WTC11 (cell line): ENCODE measurements at regions not wholly inside any gene's neighbourhood (a gene's known extent, or its start where the extent isn't known, plus 50 kb on each side); places are given as distances from the start of the nearest gene placed in this dataset.
"Not testable (repeated sequence)": the region's sequence is repeated elsewhere in the genome, so short reads cannot be mapped to it uniquely, and the experiment has no call there.

ENCODE experiments used
- ATAC-seq: fragments of 200-7000 bp; cut with Tn5 transposase; 2 replicates; pipeline ENCODE4 v1.10.0; 2021; ENCODE audit warnings: mild to moderate bottlenecking, moderate library complexity
- CTCF ChIA-PET: fragments of 300-600 bp; sonication (Branson Sonifier 250); formaldehyde crosslinking; loops from one replicate; lab custom pipeline; 2021; ENCODE audit warnings: antibody characterized with exemption; lab: Charles Lee
- POLR2A ChIA-PET: fragments of 350-600 bp; sonication (Branson Sonifier 250); formaldehyde crosslinking; loops from one replicate; lab custom pipeline; 2021; ENCODE audit warnings: antibody characterized with exemption; lab: Charles Lee
- DNase-seq: peaks from one replicate; pipeline ENCODE4 v3.0.0; 2021; ENCODE audit warnings: low spot score
- H3K27ac Mint-ChIP-seq: 2 replicates; pipeline ENCODE4 v1.8.0; 2021; ENCODE audit warnings: mixed read lengths
- H3K27me3 Mint-ChIP-seq: 2 replicates; pipeline ENCODE4 v1.8.0; 2021; ENCODE audit warnings: low read depth, mild to moderate bottlenecking, moderate library complexity, mixed read lengths
- H3K36me3 Mint-ChIP-seq: 2 replicates; pipeline ENCODE4 v1.8.0; 2021; ENCODE audit warnings: mixed read lengths
- H3K4me1 Mint-ChIP-seq: 2 replicates; pipeline ENCODE4 v1.8.0; 2022; ENCODE audit warnings: mixed read lengths
- H3K4me3 Mint-ChIP-seq: 2 replicates; pipeline ENCODE4 v1.8.0; 2021; ENCODE audit warnings: mild to moderate bottlenecking, moderate library complexity, mixed read lengths
- H3K9me3 Mint-ChIP-seq: 2 replicates; pipeline ENCODE4 v1.8.0; 2021; ENCODE audit warnings: mixed read lengths
- CREM ChIP-seq: sonication (generic); formaldehyde crosslinking; IDR thresholded peaks from 2 replicates; pipeline ENCODE4 v1.8.1; 2022; ENCODE audit warnings: mild to moderate bottlenecking, missing genetic modification reagents, moderate library complexity
- FOXP1 ChIP-seq: sonication (generic); formaldehyde crosslinking; IDR thresholded peaks from 2 replicates; pipeline ENCODE4 v1.8.0; 2022; ENCODE audit warnings: missing genetic modification reagents, mild to moderate bottlenecking, moderate library complexity, borderline replicate concordance
- IRF2 ChIP-seq: sonication (generic); formaldehyde crosslinking; IDR thresholded peaks from 2 replicates; pipeline ENCODE4 v1.8.0; 2022; ENCODE audit warnings: low read depth, missing genetic modification reagents, borderline replicate concordance
- MXD4 ChIP-seq: fragments of 250-450 bp; sonication (Bioruptor Pico); IDR thresholded peaks from 2 replicates; pipeline ENCODE4 v1.8.0; 2021; ENCODE audit warnings: mild to moderate bottlenecking, moderate library complexity, borderline replicate concordance
- NR3C1 ChIP-seq: sonication (generic); formaldehyde crosslinking; conservative IDR thresholded peaks from 2 replicates; pipeline ENCODE4 v1.8.1; 2023; ENCODE audit warnings: low read depth, mild to moderate bottlenecking, missing genetic modification reagents
- SMAD3 ChIP-seq: sonication (generic); formaldehyde crosslinking; IDR thresholded peaks from 2 replicates; pipeline ENCODE4 v1.8.0; 2022; ENCODE audit warnings: missing genetic modification reagents, mild to moderate bottlenecking, borderline replicate concordance
- SP1 ChIP-seq: sonication (generic); formaldehyde crosslinking; conservative IDR thresholded peaks from 2 replicates; pipeline ENCODE4 v1.8.1; 2022; ENCODE audit warnings: missing genetic modification reagents
- TCF7 ChIP-seq: sonication (generic); formaldehyde crosslinking; IDR thresholded peaks from 2 replicates; pipeline ENCODE4 v1.8.0; 2022; ENCODE audit warnings: mild to moderate bottlenecking, low read depth, missing genetic modification reagents, moderate library complexity
- ZNF121 ChIP-seq: sonication (generic); formaldehyde crosslinking; IDR thresholded peaks from 2 replicates; pipeline ENCODE4 v1.8.0; 2023; ENCODE audit warnings: missing genetic modification reagents
- ZNF416 ChIP-seq: fragments of 250-450 bp; sonication (Bioruptor Pico); IDR thresholded peaks from 2 replicates; pipeline ENCODE4 v1.9.0; 2021; ENCODE audit warnings: mild to moderate bottlenecking, inconsistent platforms
- ZNF425 ChIP-seq: fragments of 250-450 bp; sonication (Bioruptor Pico); conservative IDR thresholded peaks from 2 replicates; pipeline ENCODE4 v1.9.0; 2021; ENCODE audit warnings: mild to moderate bottlenecking
- ZNF532 ChIP-seq: fragments of 250-450 bp; sonication (Bioruptor Pico); IDR thresholded peaks from 2 replicates; pipeline ENCODE4 v1.9.0; 2021; ENCODE audit warnings: mild to moderate bottlenecking, borderline replicate concordance
- TF ChIP-seq, protein P1 (sequence below): fragments of 200-600 bp; IDR thresholded peaks from 2 replicates; pipeline ENCODE4 v1.8.0; 2022; ENCODE audit warnings: antibody characterized with exemption
- TF ChIP-seq, protein P2 (sequence below): fragments of 250-450 bp; sonication (Bioruptor Pico); IDR thresholded peaks from 2 replicates; pipeline ENCODE4 v2.1.2; 2022; ENCODE audit warnings: mild to moderate bottlenecking, moderate library complexity
- TF ChIP-seq, protein P3 (sequence below): sonication (generic); formaldehyde crosslinking; IDR thresholded peaks from 2 replicates; pipeline ENCODE4 v1.8.1; 2023; ENCODE audit warnings: mild to moderate bottlenecking, missing genetic modification reagents, moderate library complexity
- TF ChIP-seq, protein P4 (sequence below): fragments of 250-450 bp; sonication (Bioruptor Pico); IDR thresholded peaks from 2 replicates; pipeline ENCODE4 v1.9.0; 2021; ENCODE audit warnings: mild to moderate bottlenecking

DNA sequence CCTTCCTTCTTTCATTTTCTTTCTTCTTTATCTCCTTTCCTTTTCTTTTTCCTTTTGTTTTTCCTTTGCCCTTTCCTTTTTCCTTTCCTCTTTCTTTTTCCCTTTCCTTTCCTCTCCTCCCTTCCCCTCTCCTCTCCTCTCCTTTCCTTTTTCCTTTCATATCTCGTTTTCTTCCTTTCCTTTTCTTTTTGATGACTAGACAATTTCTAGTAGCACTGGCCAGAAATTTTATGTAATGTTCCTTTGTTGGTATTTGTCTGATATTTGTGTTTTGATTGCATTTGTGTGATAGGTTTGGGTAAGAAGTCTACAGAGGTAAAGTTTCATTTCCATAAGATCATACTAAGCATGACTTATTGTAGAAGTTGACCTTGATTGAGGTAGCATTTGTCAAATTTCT, 1722.9 kb upstream of the IGFBP7 start:
- ATAC-seq (no peak), DNase-seq (no peak)
- CTCF ChIA-PET: no interaction called here
- peaks cover 2% of the 10 kb centered on the region; the same call in 1 of the 2 replicates for H3K4me1 Mint-ChIP-seq
- no peaks in the 10 kb centered on the region for H3K27me3 Mint-ChIP-seq
- no peak for TF ChIP-seq ZNF425 (CRISPR knock-in tag)
- TF ChIP-seq NR3C1 (CRISPR knock-in tag): no peak
- TF ChIP-seq FOXP1 (CRISPR knock-in tag): no peak
- TF ChIP-seq CREM (CRISPR knock-in tag): no peak
- TF ChIP-seq, protein P1, sequence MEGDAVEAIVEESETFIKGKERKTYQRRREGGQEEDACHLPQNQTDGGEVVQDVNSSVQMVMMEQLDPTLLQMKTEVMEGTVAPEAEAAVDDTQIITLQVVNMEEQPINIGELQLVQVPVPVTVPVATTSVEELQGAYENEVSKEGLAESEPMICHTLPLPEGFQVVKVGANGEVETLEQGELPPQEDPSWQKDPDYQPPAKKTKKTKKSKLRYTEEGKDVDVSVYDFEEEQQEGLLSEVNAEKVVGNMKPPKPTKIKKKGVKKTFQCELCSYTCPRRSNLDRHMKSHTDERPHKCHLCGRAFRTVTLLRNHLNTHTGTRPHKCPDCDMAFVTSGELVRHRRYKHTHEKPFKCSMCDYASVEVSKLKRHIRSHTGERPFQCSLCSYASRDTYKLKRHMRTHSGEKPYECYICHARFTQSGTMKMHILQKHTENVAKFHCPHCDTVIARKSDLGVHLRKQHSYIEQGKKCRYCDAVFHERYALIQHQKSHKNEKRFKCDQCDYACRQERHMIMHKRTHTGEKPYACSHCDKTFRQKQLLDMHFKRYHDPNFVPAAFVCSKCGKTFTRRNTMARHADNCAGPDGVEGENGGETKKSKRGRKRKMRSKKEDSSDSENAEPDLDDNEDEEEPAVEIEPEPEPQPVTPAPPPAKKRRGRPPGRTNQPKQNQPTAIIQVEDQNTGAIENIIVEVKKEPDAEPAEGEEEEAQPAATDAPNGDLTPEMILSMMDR: no peak
- TF ChIP-seq, protein P2, sequence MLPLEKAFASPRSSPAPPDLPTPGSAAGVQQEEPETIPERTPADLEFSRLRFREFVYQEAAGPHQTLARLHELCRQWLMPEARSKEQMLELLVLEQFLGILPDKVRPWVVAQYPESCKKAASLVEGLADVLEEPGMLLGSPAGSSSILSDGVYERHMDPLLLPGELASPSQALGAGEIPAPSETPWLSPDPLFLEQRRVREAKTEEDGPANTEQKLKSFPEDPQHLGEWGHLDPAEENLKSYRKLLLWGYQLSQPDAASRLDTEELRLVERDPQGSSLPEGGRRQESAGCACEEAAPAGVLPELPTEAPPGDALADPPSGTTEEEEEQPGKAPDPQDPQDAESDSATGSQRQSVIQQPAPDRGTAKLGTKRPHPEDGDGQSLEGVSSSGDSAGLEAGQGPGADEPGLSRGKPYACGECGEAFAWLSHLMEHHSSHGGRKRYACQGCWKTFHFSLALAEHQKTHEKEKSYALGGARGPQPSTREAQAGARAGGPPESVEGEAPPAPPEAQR (CRISPR knock-in tag): no peak
- no peak for TF ChIP-seq ZNF121 (CRISPR knock-in tag)
- TF ChIP-seq, protein P3, sequence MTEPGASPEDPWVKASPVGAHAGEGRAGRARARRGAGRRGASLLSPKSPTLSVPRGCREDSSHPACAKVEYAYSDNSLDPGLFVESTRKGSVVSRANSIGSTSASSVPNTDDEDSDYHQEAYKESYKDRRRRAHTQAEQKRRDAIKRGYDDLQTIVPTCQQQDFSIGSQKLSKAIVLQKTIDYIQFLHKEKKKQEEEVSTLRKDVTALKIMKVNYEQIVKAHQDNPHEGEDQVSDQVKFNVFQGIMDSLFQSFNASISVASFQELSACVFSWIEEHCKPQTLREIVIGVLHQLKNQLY (CRISPR knock-in tag): no peak
- TF ChIP-seq SMAD3 (CRISPR knock-in tag): no peak
- TF ChIP-seq SP1: no peak
- TF ChIP-seq, protein P4, sequence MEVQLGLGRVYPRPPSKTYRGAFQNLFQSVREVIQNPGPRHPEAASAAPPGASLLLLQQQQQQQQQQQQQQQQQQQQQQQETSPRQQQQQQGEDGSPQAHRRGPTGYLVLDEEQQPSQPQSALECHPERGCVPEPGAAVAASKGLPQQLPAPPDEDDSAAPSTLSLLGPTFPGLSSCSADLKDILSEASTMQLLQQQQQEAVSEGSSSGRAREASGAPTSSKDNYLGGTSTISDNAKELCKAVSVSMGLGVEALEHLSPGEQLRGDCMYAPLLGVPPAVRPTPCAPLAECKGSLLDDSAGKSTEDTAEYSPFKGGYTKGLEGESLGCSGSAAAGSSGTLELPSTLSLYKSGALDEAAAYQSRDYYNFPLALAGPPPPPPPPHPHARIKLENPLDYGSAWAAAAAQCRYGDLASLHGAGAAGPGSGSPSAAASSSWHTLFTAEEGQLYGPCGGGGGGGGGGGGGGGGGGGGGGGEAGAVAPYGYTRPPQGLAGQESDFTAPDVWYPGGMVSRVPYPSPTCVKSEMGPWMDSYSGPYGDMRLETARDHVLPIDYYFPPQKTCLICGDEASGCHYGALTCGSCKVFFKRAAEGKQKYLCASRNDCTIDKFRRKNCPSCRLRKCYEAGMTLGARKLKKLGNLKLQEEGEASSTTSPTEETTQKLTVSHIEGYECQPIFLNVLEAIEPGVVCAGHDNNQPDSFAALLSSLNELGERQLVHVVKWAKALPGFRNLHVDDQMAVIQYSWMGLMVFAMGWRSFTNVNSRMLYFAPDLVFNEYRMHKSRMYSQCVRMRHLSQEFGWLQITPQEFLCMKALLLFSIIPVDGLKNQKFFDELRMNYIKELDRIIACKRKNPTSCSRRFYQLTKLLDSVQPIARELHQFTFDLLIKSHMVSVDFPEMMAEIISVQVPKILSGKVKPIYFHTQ (CRISPR knock-in tag): no peak
- no peak for TF ChIP-seq TCF7
- no peak for TF ChIP-seq ZNF416
- no peak for TF ChIP-seq IRF2 (CRISPR knock-in tag)
- TF ChIP-seq, all 79 proteins: peak for 0
- Mint-ChIP-seq H3K9me3 (peaks cover 23% of the 10 kb centered on the region), H3K36me3 (peaks cover 18% of the 10 kb centered on the region), H3K4me3 (no peak overlapping the region), H3K27ac (no peak overlapping the region)
- POLR2A ChIA-PET: no interaction called here

DNA sequence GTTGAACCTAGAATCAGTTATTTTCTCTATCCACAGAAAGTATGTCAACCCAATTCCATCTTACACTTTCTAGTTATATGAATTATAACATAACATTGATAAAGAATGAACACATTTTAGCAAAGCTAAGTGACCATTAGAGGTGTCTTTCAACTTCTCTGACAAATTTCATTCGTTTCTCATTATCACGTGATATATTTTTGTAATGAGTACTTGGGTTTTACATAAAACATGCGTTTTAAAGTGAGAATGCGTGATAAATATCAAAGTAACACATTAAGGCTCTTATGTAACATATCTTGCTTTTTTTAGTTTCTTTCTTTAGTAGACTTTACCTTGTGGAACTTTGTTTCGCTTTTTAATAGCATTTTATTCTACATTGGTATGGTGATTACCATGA, 1715.1 kb upstream of the IGFBP7 start:
- ChIA-PET POLR2A (no interaction called here), CTCF (no interaction called here)
- H3K4me3 Mint-ChIP-seq: no peak overlapping the region
- no peak for ATAC-seq
- TF ChIP-seq SMAD3 (CRISPR knock-in tag): no peak
- TF ChIP-seq ZNF532 (CRISPR knock-in tag): no peak
- TF ChIP-seq MXD4 (CRISPR knock-in tag): no peak
- DNase-seq: no peak
- H3K27me3 Mint-ChIP-seq: no peaks in the 10 kb centered on the region
- peaks cover 2% of the 10 kb centered on the region; the same call in 1 of the 2 replicates for H3K4me1 Mint-ChIP-seq
- no peak overlapping the region for H3K27ac Mint-ChIP-seq
- H3K9me3 Mint-ChIP-seq: peaks cover 34% of the 10 kb centered on the region
- H3K36me3 Mint-ChIP-seq: peaks cover 20% of the 10 kb centered on the region

DNA sequence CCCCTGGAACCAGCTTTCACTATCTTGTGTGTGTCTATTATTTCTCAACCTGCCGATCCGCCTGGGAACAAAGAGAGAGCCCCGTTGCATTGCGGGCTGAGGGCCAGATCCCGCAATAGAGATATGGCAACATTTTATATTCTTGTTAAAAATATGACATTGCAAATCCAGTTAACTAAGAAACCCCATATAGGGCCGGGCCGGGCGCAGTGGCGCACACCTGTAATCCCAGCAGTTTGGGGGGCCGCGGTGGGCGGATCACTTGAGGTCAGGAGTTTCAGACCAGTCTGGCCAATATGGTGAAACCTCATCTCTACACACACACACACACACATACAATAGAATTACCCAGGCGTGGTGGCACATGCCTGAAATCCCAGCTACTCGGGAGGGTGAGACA, 1708.4 kb upstream of the IGFBP7 start:
- H3K4me1 Mint-ChIP-seq, H3K4me3 Mint-ChIP-seq, H3K27ac Mint-ChIP-seq, H3K27me3 Mint-ChIP-seq, CTCF ChIA-PET, H3K36me3 Mint-ChIP-seq, H3K9me3 Mint-ChIP-seq, POLR2A ChIA-PET, DNase-seq, ATAC-seq: not testable (repeated sequence)
